ENCODE measurements at regions not wholly inside any gene's neighbourhood (a gene's known extent, or its start where the extent isn't known, plus 50 kb on each side); places are given as distances from the start of the nearest gene placed in this dataset.

- DNase-seq, result no peak
Observed at GRCh38 chr2:2703762-2704427, 372.8 kb upstream of the MYT1L start.

GRCh38 chr2:2703172-2703571 lies 372.1 kb upstream of the MYT1L start:
- no peak for DNase-seq

- DNase-seq, result no peak
Observed at GRCh38 chr2:2702385-2702784, 371.3 kb upstream of the MYT1L start.

- no peak for DNase-seq
Observed at GRCh38 chr2:2701813-2702212, 370.7 kb upstream of the MYT1L start.

- no peak for DNase-seq
Observed at GRCh38 chr2:2701176-2701781, 370.2 kb upstream of the MYT1L start.

- no peak for DNase-seq
Observed at GRCh38 chr2:2699121-2699505, 368.0 kb upstream of the MYT1L start.

- DNase-seq, result no peak
Observed at GRCh38 chr2:2698182-2699120, 367.4 kb upstream of the MYT1L start.

GRCh38 chr2:2696733-2697455 lies 365.8 kb upstream of the MYT1L start:
- no peak for DNase-seq

- no peak for DNase-seq
Observed at GRCh38 chr2:2696325-2696724, 365.2 kb upstream of the MYT1L start.

GRCh38 chr2:2694746-2695145 lies 363.7 kb upstream of the MYT1L start:
- no peak for DNase-seq

- no peak for DNase-seq
Observed at GRCh38 chr2:2692599-2693389, 361.7 kb upstream of the MYT1L start.

GRCh38 chr2:2691419-2691818 lies 360.3 kb upstream of the MYT1L start:
- no peak for DNase-seq

GRCh38 chr2:2690985-2691384 lies 359.9 kb upstream of the MYT1L start:
- no peak for DNase-seq

GRCh38 chr2:2689306-2689705 lies 358.2 kb upstream of the MYT1L start:
- no peak for DNase-seq

- no peak for DNase-seq
Observed at GRCh38 chr2:2688254-2688653, 357.2 kb upstream of the MYT1L start.

- no peak for DNase-seq
Observed at GRCh38 chr2:2687745-2688144, 356.7 kb upstream of the MYT1L start.

- no peak for DNase-seq
Observed at GRCh38 chr2:2686222-2686621, 355.1 kb upstream of the MYT1L start.

GRCh38 chr2:2683606-2684224 lies 352.6 kb upstream of the MYT1L start:
- no peak for DNase-seq

- no peak for DNase-seq
Observed at GRCh38 chr2:2682700-2683342, 351.7 kb upstream of the MYT1L start.

- no peak for DNase-seq
Observed at GRCh38 chr2:2681711-2682251, 350.7 kb upstream of the MYT1L start.

GRCh38 chr2:2681085-2681484 lies 350.0 kb upstream of the MYT1L start:
- DNase-seq, result no peak
